IgD-negative memory B cell (primary cell): ENCODE measurements at regions not wholly inside any gene's neighbourhood (a gene's known extent, or its start where the extent isn't known, plus 50 kb on each side); places are given as distances from the start of the nearest gene placed in this dataset.

Experiments used
- H3K27ac Mint-ChIP-seq, 3 donors: one replicate each; pipeline ENCODE4 v1.8.0; 2020 to 2022; ENCODE audit warnings: mild to moderate bottlenecking in 3 of 3, mixed read lengths in 3 of 3, moderate library complexity in 1 of 3
- H3K27me3 Mint-ChIP-seq: one replicate; pipeline ENCODE4 v1.8.0; 2021; ENCODE audit warnings: mixed read lengths
- H3K36me3 Mint-ChIP-seq: one replicate; pipeline ENCODE4 v1.8.0; 2020; ENCODE audit warnings: mild to moderate bottlenecking, mixed read lengths
- H3K4me1 Mint-ChIP-seq, 3 donors: one replicate each; pipeline ENCODE4 v1.8.0; 2020 to 2022; ENCODE audit warnings: mixed read lengths in 3 of 3, mild to moderate bottlenecking in 1 of 3
- H3K4me3 Mint-ChIP-seq, 4 donors: one replicate each; pipeline ENCODE4 v1.8.0; 2020 to 2022; ENCODE audit warnings: mild to moderate bottlenecking in 4 of 4, mixed read lengths in 4 of 4, moderate library complexity in 3 of 4
- H3K9me3 Mint-ChIP-seq, 3 donors: one replicate each; pipeline ENCODE4 v1.8.0; 2020 to 2021; ENCODE audit warnings: mixed read lengths in 3 of 3, mild to moderate bottlenecking in 1 of 3

DNA sequence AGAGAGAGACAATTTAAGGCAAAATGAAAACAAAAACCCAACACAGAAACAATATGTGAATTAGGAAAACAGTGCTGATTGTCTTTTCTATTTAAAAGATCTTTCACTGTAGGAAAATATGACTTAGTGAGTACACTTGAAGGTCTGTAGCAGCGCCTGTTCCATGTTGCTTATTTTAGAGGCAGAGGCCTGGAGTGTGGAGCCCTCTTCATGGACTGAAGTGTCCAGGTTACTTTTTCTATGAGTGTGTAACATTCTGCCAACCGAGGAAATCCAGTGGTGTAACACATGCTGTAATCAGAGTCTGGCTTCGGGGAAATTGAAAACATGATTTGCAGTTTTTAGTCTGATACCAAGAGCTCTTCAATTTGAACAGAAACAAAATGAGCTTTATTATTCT lies 64.0 kb upstream of the GPRIN3 start:
- H3K9me3 Mint-ChIP-seq: no peaks in the 10 kb centered on the region
- H3K27ac Mint-ChIP-seq: no peak overlapping the region
- peaks cover 4% of the 10 kb centered on the region for H3K36me3 Mint-ChIP-seq
- no peaks in the 10 kb centered on the region for H3K27me3 Mint-ChIP-seq
- H3K4me3 Mint-ChIP-seq: no peak overlapping the region
- H3K4me1 Mint-ChIP-seq: peaks cover 0 to 1% (median 0%) of the 10 kb centered on the region in 3 donors

DNA sequence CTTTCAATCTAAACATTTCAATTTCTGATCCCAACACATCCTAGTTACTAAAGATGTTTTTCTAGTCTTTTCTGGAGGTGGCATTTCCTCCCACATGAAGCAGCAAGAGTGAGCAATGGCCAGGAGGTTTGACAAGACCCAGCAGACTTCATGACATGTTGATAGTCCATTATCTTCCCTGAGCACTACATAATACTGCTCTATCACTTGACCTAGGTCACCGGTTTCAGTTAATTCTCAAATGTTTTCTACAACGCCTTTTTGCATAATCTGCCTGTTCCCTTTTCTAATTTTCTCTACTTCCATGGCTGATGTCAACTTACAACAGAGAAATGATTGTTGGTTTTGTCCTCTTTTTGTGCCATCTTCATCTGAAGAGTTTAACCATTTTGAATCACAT lies 62.0 kb upstream of the GPRIN3 start:
- H3K27ac Mint-ChIP-seq: no peak overlapping the region
- H3K27me3 Mint-ChIP-seq: no peaks in the 10 kb centered on the region
- peaks cover 0 to 1% (median 0%) of the 10 kb centered on the region in 3 donors for H3K4me1 Mint-ChIP-seq
- H3K4me3 Mint-ChIP-seq: no peak overlapping the region
- H3K36me3 Mint-ChIP-seq: peaks cover 4% of the 10 kb centered on the region
- no peaks in the 10 kb centered on the region for H3K9me3 Mint-ChIP-seq

DNA sequence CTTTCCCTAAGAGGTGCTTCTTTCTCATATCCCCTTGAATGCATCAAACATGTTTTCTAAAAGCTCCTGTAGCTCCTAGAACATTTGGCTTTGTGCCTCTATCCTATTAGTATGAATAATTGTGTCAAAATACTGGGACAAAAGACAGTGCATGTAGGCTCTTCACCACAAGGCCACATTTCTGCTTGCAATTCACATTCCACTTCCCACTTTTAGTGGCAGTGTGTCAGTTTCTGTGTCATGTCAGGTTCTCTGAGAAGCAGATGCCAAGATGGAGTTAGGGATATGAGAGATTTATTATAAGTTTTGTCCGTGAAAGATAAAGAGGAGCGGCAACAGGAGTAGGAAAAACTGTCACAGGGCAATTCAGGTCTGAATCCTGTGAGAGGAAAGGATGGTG lies 61.3 kb upstream of the GPRIN3 start:
- Mint-ChIP-seq H3K4me3 (no peak overlapping the region), H3K9me3 (peaks cover 0 to 1% (median 0%) of the 10 kb centered on the region in 3 donors), H3K4me1 (peaks cover 0 to 1% (median 0%) of the 10 kb centered on the region in 3 donors), H3K27me3 (peaks cover 2% of the 10 kb centered on the region), H3K36me3 (peaks cover 5% of the 10 kb centered on the region), H3K27ac (no peak overlapping the region)

DNA sequence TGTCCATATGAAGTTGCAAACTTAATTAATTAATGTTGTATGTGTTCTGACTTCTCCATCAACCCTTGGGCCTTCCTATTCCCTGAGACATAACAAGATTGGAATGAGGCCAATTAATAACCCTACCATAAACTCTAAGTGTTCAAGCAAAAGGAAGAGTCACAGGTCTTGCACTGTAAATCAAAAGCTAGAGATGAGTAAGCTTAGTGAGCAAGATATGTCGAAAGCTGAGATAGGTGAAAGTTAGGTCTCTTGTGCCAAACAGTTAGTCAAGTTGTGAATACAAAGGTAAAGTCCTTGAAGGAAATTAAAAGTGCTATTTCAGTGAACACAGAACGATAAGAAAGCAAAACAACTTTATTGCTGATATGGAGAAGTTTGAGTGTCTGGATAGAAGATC lies 58.2 kb upstream of the GPRIN3 start:
- Mint-ChIP-seq H3K27ac (no peak overlapping the region), H3K9me3 (peaks cover 0 to 2% (median 0%) of the 10 kb centered on the region in 3 donors), H3K36me3 (peaks cover 5% of the 10 kb centered on the region), H3K4me3 (no peak overlapping the region), H3K27me3 (peaks cover 5% of the 10 kb centered on the region), H3K4me1 (peaks cover 0 to 1% (median 0%) of the 10 kb centered on the region in 3 donors)

DNA sequence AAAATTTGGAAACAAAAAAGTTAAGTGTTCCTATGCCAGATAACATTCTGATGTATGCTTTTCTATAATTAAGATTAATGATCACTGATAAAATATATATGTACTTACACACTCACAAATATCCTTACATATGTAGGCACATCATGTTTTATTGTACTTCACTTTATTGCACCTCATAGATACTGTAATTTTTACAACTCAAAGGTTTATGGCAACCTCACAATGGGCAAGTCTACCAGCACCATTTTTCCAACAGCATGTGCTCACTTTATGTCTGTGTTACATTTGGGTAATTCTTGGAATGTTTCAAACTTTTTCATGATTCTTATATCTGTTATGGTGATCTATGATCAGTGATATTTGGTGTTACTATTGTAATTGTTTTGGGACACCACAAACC lies 57.8 kb upstream of the GPRIN3 start:
- peaks cover 0 to 1% (median 0%) of the 10 kb centered on the region in 3 donors for H3K4me1 Mint-ChIP-seq
- H3K9me3 Mint-ChIP-seq: peaks cover 0 to 2% (median 0%) of the 10 kb centered on the region in 3 donors
- H3K4me3 Mint-ChIP-seq: no peak overlapping the region
- H3K27me3 Mint-ChIP-seq: peaks cover 5% of the 10 kb centered on the region
- H3K27ac Mint-ChIP-seq: no peak overlapping the region
- peaks cover 5% of the 10 kb centered on the region for H3K36me3 Mint-ChIP-seq

DNA sequence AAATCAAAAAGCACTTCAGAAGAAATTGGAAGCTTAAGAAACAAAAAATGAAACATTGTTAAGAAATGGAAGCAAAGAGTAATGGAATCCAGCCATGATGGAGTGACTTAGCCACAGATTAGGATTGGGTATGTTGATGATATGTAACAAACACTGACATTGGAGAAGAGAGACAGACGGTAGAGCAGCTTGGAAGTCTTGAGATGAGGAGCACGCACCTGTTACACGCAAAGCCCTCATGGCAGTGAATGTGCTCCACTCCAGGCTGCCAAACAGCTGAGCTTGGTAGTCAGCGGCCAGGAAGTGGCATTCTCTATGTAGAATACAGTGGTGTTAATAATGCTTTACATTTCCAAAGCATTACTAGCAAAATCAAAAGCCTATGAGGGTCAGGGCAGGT lies 56.9 kb upstream of the GPRIN3 start:
- no peaks in the 10 kb centered on the region for H3K4me1 Mint-ChIP-seq
- H3K27me3 Mint-ChIP-seq: peaks cover 5% of the 10 kb centered on the region
- H3K9me3 Mint-ChIP-seq: peaks cover 0 to 2% (median 0%) of the 10 kb centered on the region in 3 donors
- no peak overlapping the region for H3K4me3 Mint-ChIP-seq
- H3K36me3 Mint-ChIP-seq: peaks cover 5% of the 10 kb centered on the region
- no peak overlapping the region for H3K27ac Mint-ChIP-seq

DNA sequence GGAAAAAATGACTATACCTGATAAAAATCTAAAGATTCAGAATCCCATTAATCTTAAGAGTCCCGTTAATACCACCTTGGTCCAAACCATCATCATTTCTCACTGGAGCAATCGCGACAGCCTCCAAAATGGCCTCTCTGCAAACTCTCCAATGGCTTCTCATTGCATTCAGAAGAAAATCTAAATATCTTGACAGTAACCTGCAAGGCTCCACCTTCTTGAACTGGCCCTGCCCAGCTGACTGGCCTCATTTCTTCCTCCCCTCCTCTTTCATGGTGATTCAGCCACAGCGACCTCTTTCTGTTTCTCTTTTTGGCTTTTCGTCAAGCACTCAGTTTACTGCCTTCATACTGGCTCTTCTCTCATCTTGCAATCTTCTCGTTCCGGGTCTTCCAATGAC lies 56.2 kb upstream of the GPRIN3 start:
- no peaks in the 10 kb centered on the region for H3K4me1 Mint-ChIP-seq
- H3K36me3 Mint-ChIP-seq: peaks cover 5% of the 10 kb centered on the region
- H3K27me3 Mint-ChIP-seq: peaks cover 5% of the 10 kb centered on the region
- no peak overlapping the region for H3K27ac Mint-ChIP-seq
- peaks cover 0 to 2% (median 0%) of the 10 kb centered on the region in 3 donors for H3K9me3 Mint-ChIP-seq
- no peak overlapping the region for H3K4me3 Mint-ChIP-seq

DNA sequence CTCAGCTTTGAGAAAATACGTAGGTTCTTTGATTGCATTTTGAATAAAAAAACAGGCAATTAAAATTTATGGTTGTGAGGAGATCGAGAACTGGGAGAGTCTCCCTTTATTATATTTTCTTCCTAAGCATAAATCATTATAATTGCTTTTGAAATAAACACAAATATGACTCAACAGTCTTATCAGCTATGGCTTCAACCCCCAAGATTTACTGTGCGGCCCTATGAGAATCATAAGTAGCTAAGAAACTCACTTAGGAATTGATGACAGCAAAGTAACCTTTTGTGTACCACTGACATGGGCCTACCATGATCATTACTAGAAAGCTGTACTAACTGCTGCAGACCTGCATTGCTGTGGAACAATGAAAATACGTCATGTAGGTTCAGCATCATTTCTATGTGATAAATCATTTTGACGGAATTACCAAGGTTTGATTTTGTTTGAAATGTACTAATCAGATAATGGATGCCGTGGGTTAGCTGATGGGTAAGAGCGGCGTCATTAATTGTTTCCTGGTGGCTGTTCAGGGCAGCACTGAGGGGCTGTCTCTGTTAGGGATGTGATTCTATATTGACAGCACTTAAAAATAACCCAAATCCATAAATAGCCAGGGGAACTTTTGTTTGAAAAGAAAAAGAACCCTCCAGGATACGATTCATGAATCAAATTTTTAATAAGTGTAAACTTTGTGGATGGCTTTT lies 51.5 kb upstream of the GPRIN3 start:
- Mint-ChIP-seq H3K4me1 (no peaks in the 10 kb centered on the region), H3K4me3 (no peak overlapping the region), H3K27me3 (peaks cover 8% of the 10 kb centered on the region), H3K36me3 (peaks cover 2% of the 10 kb centered on the region), H3K9me3 (peaks cover 0 to 2% (median 0%) of the 10 kb centered on the region in 3 donors), H3K27ac (no peak overlapping the region)

DNA sequence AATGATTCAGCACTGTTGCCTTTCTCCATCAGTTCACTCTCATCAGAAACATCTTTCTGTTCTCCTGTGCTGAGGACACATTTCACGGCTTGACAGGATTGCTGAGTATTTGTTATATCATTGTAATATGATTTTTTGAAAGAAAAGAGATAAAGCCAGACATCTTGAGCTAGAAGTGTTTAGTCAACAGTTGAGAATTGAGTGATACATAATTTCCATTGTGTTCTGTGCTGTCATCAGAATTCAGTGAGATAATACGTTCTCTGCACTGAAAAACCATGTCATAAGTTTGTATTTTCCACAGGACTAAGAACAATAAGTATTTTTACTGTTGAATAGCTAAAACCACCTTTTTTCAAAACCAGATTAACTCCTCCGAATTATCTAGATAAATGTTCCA lies 50.2 kb upstream of the GPRIN3 start:
- Mint-ChIP-seq H3K4me1 (no peaks in the 10 kb centered on the region), H3K27me3 (peaks cover 6% of the 10 kb centered on the region), H3K27ac (no peak overlapping the region), H3K9me3 (no peaks in the 10 kb centered on the region), H3K36me3 (no peaks in the 10 kb centered on the region), H3K4me3 (no peak overlapping the region)
